ENCODE measurements at regions not wholly inside any gene's neighbourhood (a gene's known extent, or its start where the extent isn't known, plus 50 kb on each side); places are given as distances from the start of the nearest gene placed in this dataset.

DNA sequence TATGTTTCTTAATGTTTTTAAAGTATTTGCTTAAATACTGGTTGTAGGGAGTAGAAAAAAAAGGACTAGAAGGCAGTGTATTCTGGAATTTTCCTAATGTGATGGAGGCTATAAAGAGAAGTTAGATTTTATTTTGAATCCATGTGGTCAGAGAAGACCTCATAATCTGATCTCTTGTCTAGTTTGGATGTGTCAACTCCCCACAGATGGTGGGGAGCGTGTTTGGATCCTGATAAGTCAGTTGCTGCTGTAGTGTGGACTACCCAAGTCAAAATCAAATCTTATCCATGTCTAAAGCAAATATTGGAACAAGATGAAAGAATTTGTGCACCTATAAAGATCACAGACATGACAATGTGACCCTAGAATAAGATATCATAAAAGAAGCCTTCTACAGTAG is 918.0 kb downstream of the LTN1 start:
- TF ChIP-seq, protein P1, sequence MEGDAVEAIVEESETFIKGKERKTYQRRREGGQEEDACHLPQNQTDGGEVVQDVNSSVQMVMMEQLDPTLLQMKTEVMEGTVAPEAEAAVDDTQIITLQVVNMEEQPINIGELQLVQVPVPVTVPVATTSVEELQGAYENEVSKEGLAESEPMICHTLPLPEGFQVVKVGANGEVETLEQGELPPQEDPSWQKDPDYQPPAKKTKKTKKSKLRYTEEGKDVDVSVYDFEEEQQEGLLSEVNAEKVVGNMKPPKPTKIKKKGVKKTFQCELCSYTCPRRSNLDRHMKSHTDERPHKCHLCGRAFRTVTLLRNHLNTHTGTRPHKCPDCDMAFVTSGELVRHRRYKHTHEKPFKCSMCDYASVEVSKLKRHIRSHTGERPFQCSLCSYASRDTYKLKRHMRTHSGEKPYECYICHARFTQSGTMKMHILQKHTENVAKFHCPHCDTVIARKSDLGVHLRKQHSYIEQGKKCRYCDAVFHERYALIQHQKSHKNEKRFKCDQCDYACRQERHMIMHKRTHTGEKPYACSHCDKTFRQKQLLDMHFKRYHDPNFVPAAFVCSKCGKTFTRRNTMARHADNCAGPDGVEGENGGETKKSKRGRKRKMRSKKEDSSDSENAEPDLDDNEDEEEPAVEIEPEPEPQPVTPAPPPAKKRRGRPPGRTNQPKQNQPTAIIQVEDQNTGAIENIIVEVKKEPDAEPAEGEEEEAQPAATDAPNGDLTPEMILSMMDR (IDR thresholded peaks at IDR 0.05; ENCODE audit: extremely low read depth, low read depth, low read length): no peak
- Histone ChIP-seq H3K4me1 (ENCODE audit: insufficient read depth, low read length) (peaks cover 1% of the 10 kb centered on the region), H3K4me3 (ENCODE audit: insufficient read depth, low read length) (no peak overlapping the region), H3K4me2 (ENCODE audit: insufficient read depth, low read length) (no peak overlapping the region), H3K27ac (ENCODE audit: low read depth, low read length) (no peak overlapping the region), H2AFZ (ENCODE audit: low read length) (no peak overlapping the region), H4K20me1 (ENCODE audit: insufficient read depth, low read length) (no peaks in the 10 kb centered on the region), H3K9me3 (ENCODE audit: low read depth, low read length) (no peaks in the 10 kb centered on the region), H3K36me3 (ENCODE audit: insufficient read depth, low read length) (no peaks in the 10 kb centered on the region), H3K27me3 (ENCODE audit: insufficient read depth, low read length) (no peaks in the 10 kb centered on the region), H3K79me2 (ENCODE audit: insufficient read depth, low read length) (no peaks in the 10 kb centered on the region)
- DNase-seq (ENCODE audit: insufficient read length, low spot score, missing footprints): no peak

DNA sequence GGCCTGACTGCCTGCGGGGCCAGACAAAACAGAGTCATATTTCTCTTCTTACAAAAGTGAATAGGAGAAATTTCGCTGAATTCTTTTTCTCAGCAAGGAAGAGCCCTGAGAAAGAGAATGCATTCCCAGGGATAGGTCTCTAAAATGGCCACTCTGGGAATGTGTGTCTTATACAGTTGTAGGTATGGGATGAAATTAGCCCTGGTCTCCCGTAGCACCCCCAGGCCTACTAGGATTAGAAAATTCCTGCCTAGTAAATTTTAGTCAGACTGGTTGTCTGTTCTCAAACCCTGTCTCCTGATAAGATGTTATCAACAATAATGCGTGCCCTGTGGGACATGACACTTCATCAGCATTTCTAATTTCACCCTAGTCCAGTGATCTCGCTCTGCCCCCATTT is 920.1 kb downstream of the LTN1 start:
- peaks cover 9% of the 10 kb centered on the region for H3K4me1 ChIP-seq (ENCODE audit: insufficient read depth, low read length)
- no peak overlapping the region for H3K4me2 ChIP-seq (ENCODE audit: insufficient read depth, low read length)
- H3K27me3 ChIP-seq (ENCODE audit: insufficient read depth, low read length): no peaks in the 10 kb centered on the region
- H4K20me1 ChIP-seq (ENCODE audit: insufficient read depth, low read length): no peaks in the 10 kb centered on the region
- no peak overlapping the region for H3K27ac ChIP-seq (ENCODE audit: low read depth, low read length)
- no peak overlapping the region for H2AFZ ChIP-seq (ENCODE audit: low read length)
- no peak for DNase-seq (ENCODE audit: insufficient read length, low spot score, missing footprints)
- H3K4me3 ChIP-seq (ENCODE audit: insufficient read depth, low read length): no peak overlapping the region
- TF ChIP-seq, protein P1 (IDR thresholded peaks at IDR 0.05; ENCODE audit: extremely low read depth, low read depth, low read length): no peak
- no peaks in the 10 kb centered on the region for H3K36me3 ChIP-seq (ENCODE audit: insufficient read depth, low read length)
- H3K79me2 ChIP-seq (ENCODE audit: insufficient read depth, low read length): no peaks in the 10 kb centered on the region
- H3K9me3 ChIP-seq (ENCODE audit: low read depth, low read length): no peaks in the 10 kb centered on the region

DNA sequence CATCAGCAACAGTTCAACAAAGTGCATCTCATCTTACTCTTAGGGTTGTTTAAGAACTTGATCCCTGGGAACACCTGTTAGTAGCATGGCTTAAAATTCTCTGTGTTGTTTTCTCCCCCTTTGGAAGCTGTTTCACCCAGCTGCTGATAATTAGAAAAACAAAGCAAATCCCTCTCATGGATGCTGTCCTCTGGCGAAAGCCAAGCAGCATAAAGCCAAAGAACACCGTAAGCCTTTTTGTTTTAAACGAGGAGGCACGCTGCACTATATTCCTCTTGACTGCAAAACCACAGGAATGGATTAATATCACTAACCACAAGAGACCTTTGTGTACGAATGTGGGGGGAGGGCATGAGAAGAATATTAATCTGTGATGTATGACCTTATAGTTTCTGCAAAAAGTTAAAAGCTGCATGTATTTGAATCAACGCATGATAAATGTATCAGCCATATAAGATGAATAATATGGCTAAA is 923.2 kb downstream of the LTN1 start:
- TF ChIP-seq, protein P1 (IDR thresholded peaks at IDR 0.05; ENCODE audit: extremely low read depth, low read depth, low read length): no peak
- H3K79me2 ChIP-seq (ENCODE audit: insufficient read depth, low read length): no peaks in the 10 kb centered on the region
- no peak for DNase-seq (ENCODE audit: insufficient read length, low spot score, missing footprints)
- H3K36me3 ChIP-seq (ENCODE audit: insufficient read depth, low read length): no peaks in the 10 kb centered on the region
- H3K9me3 ChIP-seq (ENCODE audit: low read depth, low read length): no peaks in the 10 kb centered on the region
- H3K4me1 ChIP-seq (ENCODE audit: insufficient read depth, low read length): peaks cover 19% of the 10 kb centered on the region
- no peak overlapping the region for H3K4me3 ChIP-seq (ENCODE audit: insufficient read depth, low read length)
- H3K4me2 ChIP-seq (ENCODE audit: insufficient read depth, low read length): peak overlapping the region; percentile 52
- H2AFZ ChIP-seq (ENCODE audit: low read length): peak overlapping the region; percentile 7
- no peaks in the 10 kb centered on the region for H4K20me1 ChIP-seq (ENCODE audit: insufficient read depth, low read length)
- no peaks in the 10 kb centered on the region for H3K27me3 ChIP-seq (ENCODE audit: insufficient read depth, low read length)
- no peak overlapping the region for H3K27ac ChIP-seq (ENCODE audit: low read depth, low read length)

DNA sequence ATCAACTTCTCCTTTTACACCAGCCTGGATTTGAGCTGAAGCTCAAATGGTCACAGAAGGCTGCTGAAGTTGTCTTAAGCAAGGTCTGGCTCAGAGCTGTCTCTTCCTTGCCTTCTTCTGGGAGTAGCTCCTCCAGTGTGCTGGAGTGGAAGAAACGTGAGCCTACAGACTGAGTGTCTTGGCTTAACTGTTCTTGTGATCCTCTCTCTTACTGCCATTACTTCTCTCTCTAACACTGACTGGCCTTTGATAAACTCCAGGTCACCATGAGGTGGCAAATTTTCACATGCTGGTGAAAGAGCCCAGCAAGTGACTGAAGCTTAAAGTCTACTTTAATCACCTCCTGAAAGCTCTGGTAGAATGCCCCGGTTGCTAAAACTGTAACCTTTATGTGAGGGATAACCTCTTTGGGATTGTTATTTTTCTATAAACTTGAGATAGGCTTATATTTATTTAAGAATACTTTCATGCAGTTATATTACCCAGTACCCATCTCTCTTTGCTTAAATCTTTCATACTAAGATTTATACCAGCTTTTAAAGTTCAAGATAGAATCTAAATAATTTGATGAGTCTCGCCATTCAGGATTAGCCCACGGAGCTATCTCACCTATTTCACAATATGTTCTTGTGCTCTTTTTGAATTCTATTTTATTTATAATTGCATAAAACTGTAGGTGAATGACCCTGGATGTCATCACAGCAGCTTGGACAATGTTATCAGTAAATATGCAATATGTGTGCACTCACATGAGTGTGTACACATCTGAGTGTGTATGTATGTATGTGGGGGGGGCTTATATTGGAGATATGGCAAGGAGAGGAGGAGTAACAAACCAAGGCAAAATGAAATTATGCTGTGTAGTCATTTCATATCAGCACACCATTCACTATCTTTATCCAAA is 924.0 kb downstream of the LTN1 start:
- Histone ChIP-seq H3K27ac (ENCODE audit: low read depth, low read length) (no peak overlapping the region), H3K36me3 (ENCODE audit: insufficient read depth, low read length) (no peaks in the 10 kb centered on the region), H3K4me1 (ENCODE audit: insufficient read depth, low read length) (peaks cover 19% of the 10 kb centered on the region), H3K9me3 (ENCODE audit: low read depth, low read length) (no peaks in the 10 kb centered on the region), H3K27me3 (ENCODE audit: insufficient read depth, low read length) (no peaks in the 10 kb centered on the region), H2AFZ (ENCODE audit: low read length) (no peak overlapping the region), H3K79me2 (ENCODE audit: insufficient read depth, low read length) (no peaks in the 10 kb centered on the region), H3K4me3 (ENCODE audit: insufficient read depth, low read length) (no peak overlapping the region), H4K20me1 (ENCODE audit: insufficient read depth, low read length) (no peaks in the 10 kb centered on the region), H3K4me2 (ENCODE audit: insufficient read depth, low read length) (no peak overlapping the region)
- TF ChIP-seq, protein P1 (IDR thresholded peaks at IDR 0.05; ENCODE audit: extremely low read depth, low read depth, low read length): no peak
- DNase-seq (ENCODE audit: insufficient read length, low spot score, missing footprints): no peak

Measured in osteoblast (primary cell).